ENCODE measurements at regions not wholly inside any gene's neighbourhood (a gene's known extent, or its start where the extent isn't known, plus 50 kb on each side); places are given as distances from the start of the nearest gene placed in this dataset.
"Not testable (repeated sequence)": the region's sequence is repeated elsewhere in the genome, so short reads cannot be mapped to it uniquely, and the experiment has no call there.

DNA sequence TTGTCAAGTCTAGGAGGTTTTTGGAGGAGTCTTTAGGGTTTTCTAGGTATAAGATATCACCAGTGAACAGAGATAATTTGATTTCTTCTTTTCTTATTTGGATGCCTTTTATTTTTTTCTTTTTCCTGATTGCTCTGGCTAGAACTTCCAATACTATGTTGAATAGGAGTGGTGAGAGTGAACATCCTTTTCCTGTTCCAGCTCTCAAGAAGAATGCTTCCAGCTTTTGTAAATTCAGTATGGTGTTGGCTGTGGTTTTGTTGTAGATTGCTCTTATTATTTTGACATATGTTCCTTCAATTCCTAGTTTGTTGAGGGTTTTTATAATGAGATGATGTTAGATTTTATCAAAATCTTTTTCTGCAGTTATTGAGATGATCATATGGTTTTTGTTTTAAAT lies 165.6 kb upstream of the WDFY3 start:
- Histone ChIP-seq H3K36me3 (no peaks in the 10 kb centered on the region), H3K27me3 (no peaks in the 10 kb centered on the region), H3K4me1 (no peaks in the 10 kb centered on the region), H3K4me3 (no peak overlapping the region), H3K27ac (no peak overlapping the region), H3K9ac (ENCODE audit: low read depth in 2 of 2, low read length in 2 of 2) (no peak overlapping the region), H3K9me3 (no peaks in the 10 kb centered on the region)
- DNase-seq, result no peak
- TF ChIP-seq, protein P1, sequence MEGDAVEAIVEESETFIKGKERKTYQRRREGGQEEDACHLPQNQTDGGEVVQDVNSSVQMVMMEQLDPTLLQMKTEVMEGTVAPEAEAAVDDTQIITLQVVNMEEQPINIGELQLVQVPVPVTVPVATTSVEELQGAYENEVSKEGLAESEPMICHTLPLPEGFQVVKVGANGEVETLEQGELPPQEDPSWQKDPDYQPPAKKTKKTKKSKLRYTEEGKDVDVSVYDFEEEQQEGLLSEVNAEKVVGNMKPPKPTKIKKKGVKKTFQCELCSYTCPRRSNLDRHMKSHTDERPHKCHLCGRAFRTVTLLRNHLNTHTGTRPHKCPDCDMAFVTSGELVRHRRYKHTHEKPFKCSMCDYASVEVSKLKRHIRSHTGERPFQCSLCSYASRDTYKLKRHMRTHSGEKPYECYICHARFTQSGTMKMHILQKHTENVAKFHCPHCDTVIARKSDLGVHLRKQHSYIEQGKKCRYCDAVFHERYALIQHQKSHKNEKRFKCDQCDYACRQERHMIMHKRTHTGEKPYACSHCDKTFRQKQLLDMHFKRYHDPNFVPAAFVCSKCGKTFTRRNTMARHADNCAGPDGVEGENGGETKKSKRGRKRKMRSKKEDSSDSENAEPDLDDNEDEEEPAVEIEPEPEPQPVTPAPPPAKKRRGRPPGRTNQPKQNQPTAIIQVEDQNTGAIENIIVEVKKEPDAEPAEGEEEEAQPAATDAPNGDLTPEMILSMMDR (IDR thresholded peaks at IDR 0.05), result no peak
- intact Hi-C loops (cut with DNase I), result no loop called here

DNA sequence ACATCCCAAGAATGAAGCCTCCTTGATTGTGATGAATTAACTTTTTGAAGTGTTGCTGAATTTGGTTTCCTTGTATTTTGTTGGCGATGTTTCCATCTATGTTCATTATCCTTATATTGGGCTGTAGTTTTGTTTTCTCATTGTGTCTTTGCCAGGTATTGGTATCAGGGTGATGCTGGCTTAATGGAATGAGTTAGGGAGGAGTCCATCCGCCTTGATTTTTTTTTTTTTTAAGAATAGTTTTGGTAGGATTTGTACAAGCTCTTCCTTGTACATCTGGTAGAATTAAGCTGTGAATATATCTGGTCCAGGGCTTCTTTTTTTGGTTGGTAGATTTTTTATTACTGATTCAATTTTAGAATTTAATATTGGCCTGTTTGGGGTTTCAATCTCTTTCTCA lies 166.1 kb upstream of the WDFY3 start:
- intact Hi-C loops (cut with DNase I), result no loop called here
- no peak overlapping the region for H3K9ac ChIP-seq (ENCODE audit: low read depth in 2 of 2, low read length in 2 of 2)
- no peaks in the 10 kb centered on the region for H3K4me1 ChIP-seq
- H3K36me3 ChIP-seq, result no peaks in the 10 kb centered on the region
- no peaks in the 10 kb centered on the region for H3K9me3 ChIP-seq
- H3K27ac ChIP-seq, result no peak overlapping the region
- H3K27me3 ChIP-seq, result no peaks in the 10 kb centered on the region
- H3K4me3 ChIP-seq, result no peak overlapping the region
- TF ChIP-seq, protein P1 (IDR thresholded peaks at IDR 0.05), result no peak
- no peak for DNase-seq

DNA sequence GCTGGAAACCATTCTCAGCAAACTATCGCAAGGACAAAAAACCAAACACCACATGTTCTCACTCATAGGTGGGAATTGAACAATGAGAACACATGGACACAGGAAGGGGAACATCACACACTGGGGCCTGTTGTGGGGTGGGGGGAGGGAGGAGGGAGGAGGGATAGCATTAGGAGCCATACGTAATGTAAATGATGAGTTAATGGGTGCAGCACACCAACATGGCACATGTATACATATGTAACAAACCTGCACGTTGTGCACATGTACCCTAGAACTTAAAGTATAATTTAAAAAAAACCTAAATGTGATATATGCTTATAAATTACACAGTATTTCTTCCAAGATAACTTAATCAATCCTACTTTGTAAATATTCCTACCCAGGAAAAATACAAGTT lies 173.3 kb upstream of the WDFY3 start:
- H3K9ac ChIP-seq (ENCODE audit: low read depth in 2 of 2, low read length in 2 of 2); H3K27me3 ChIP-seq; H3K27ac ChIP-seq; H3K36me3 ChIP-seq; H3K9me3 ChIP-seq; H3K4me1 ChIP-seq; intact Hi-C loops (cut with DNase I); DNase-seq; H3K4me3 ChIP-seq: not testable (repeated sequence)

DNA sequence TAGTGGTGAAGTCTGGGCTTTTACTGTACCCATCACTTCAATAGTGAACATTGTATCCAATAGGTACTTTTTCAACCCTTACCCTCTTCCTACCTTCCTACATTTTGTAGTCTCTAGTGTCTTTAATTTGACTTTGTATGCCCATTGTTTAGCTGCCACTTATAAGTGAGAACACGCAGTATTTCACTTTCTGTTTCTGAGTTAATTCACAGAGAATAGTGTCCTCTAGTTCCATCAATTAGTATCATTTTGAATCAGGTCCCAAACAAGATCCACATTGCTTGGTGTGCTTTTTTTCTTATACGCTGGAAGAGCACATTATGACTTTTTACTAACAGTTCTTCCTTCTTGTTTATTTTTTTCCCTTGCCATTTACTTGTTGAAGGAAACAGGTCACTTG lies 176.0 kb upstream of the WDFY3 start:
- Histone ChIP-seq H3K4me3 (no peak overlapping the region), H3K36me3 (no peaks in the 10 kb centered on the region), H3K27me3 (no peaks in the 10 kb centered on the region), H3K9ac (ENCODE audit: low read depth in 2 of 2, low read length in 2 of 2) (no peak overlapping the region), H3K9me3 (no peaks in the 10 kb centered on the region), H3K4me1 (no peaks in the 10 kb centered on the region), H3K27ac (no peak overlapping the region)
- no peak for DNase-seq
- TF ChIP-seq, protein P1 (IDR thresholded peaks at IDR 0.05), result no peak
- intact Hi-C loops (cut with DNase I), result no loop called here

DNA sequence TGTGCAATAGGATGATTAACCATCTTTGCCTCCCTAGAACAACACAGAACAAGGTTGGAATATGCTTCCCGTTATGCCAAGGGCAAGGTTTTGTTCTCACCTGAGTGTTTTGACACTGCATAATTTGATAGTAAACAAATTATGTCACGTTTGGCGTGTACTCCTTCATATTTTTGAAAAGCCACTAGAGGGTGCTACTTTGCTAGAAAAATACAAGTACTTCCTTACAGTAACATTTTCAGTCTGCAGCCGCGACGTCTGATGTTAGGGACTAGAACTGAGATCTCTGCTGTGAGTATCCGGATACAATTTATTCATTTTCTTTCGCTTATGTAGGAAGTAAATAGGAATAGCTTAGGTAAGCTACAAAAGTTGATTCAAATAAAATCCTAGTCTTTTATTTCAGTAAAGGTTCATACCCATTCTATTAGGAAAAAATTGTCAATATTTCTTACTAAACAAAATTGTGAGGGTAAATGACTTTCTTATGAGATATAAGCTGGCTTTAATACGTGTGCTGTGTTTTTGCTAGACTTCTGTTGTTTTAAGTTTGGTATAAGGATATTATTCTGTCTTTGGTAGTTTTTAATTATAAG lies 181.1 kb upstream of the WDFY3 start:
- Histone ChIP-seq H3K9me3 (no peaks in the 10 kb centered on the region), H3K4me3 (no peak overlapping the region), H3K9ac (ENCODE audit: low read depth in 2 of 2, low read length in 2 of 2) (no peak overlapping the region), H3K27ac (no peak overlapping the region), H3K4me1 (no peaks in the 10 kb centered on the region), H3K36me3 (no peaks in the 10 kb centered on the region), H3K27me3 (no peaks in the 10 kb centered on the region)
- intact Hi-C loops (cut with DNase I), result loop anchor here (5.0 kb wide), 2 partner anchors 225 to 600 kb away; no protein-coding TSS in a partner anchor
- DNase-seq, result peak; percentile 29
- TF ChIP-seq, protein P1 (IDR thresholded peaks at IDR 0.05), result peak; percentile 59

DNA sequence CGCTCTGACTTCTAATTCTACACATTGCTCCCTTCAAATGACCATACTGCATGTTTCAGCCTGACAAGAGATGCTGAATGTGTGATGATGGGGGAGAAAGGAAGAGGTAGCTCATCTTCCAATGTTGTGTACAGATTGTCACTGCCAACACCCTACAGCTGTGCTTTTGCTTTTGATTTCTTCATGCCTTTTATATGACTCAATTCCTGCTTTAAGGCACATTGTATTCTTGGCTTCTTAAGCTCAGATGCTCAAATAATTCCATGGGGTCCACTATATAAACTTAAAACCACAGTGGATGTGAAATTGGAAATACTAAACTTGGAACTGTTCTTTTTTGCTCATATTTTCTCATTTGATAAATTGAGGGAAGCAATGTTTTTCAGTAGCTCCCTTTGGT lies 183.2 kb upstream of the WDFY3 start:
- Histone ChIP-seq H3K36me3 (no peaks in the 10 kb centered on the region), H3K27me3 (no peaks in the 10 kb centered on the region), H3K9me3 (no peaks in the 10 kb centered on the region), H3K27ac (no peak overlapping the region), H3K4me1 (no peaks in the 10 kb centered on the region), H3K9ac (ENCODE audit: low read depth in 2 of 2, low read length in 2 of 2) (no peak overlapping the region), H3K4me3 (no peak overlapping the region)
- TF ChIP-seq, protein P1 (IDR thresholded peaks at IDR 0.05), result no peak
- intact Hi-C loops (cut with DNase I), result loop anchor here (5.0 kb wide), 2 partner anchors 223 to 598 kb away; no protein-coding TSS in a partner anchor
- DNase-seq, result no peak

Measured in colonic mucosa (tissue), 4 donors.